H9 (cell line): ENCODE measurements at regions not wholly inside any gene's neighbourhood (a gene's known extent, or its start where the extent isn't known, plus 50 kb on each side); places are given as distances from the start of the nearest gene placed in this dataset.

Experiments
- DNase-seq: peaks from one replicate; pipeline ENCODE4 v3.0.0-alpha.2; 2017
- H2AFZ ChIP-seq: one replicate; pipeline ENCODE4 v1.6.1; 2013; ENCODE audit warnings: mild to moderate bottlenecking, low read length, control low read depth, moderate library complexity
- H2AK5ac ChIP-seq: 2 replicates; pipeline ENCODE4 v1.6.1; 2013; ENCODE audit warnings: low read length, control low read depth, mixed read lengths; ENCODE audit not compliant: insufficient read length
- H2BK120ac ChIP-seq: one replicate; pipeline ENCODE4 v1.6.1; 2013; ENCODE audit warnings: low read depth, mild to moderate bottlenecking, low read length, control low read depth, inconsistent platforms; ENCODE audit not compliant: poor library complexity, severe bottlenecking
- H2BK12ac ChIP-seq: 2 replicates; pipeline ENCODE4 v1.6.1; 2013; ENCODE audit warnings: low read length, control low read depth, mixed read lengths, low read depth; ENCODE audit not compliant: insufficient read length
- H2BK15ac ChIP-seq: 2 replicates; pipeline ENCODE4 v1.6.1; 2013; ENCODE audit warnings: low read depth, low read length, control low read depth
- H2BK20ac ChIP-seq: one replicate; pipeline ENCODE4 v1.6.1; 2013; ENCODE audit warnings: low read depth, mild to moderate bottlenecking, low read length, control low read depth, inconsistent platforms; ENCODE audit not compliant: poor library complexity, severe bottlenecking
- H2BK5ac ChIP-seq: 2 replicates; pipeline ENCODE4 v1.6.1; 2013; ENCODE audit warnings: low read length, control low read depth, mixed read lengths; ENCODE audit not compliant: insufficient read length
- H3K14ac ChIP-seq: 2 replicates; pipeline ENCODE4 v1.6.1; 2013; ENCODE audit warnings: low read length, control low read depth; ENCODE audit not compliant: insufficient read depth
- H3K18ac ChIP-seq: 2 replicates; pipeline ENCODE4 v1.6.1; 2013; ENCODE audit warnings: low read depth, mild to moderate bottlenecking, mixed read lengths, low read length, control low read depth; ENCODE audit not compliant: insufficient read length
- H3K23ac ChIP-seq: 2 replicates; pipeline ENCODE4 v1.6.1; 2013; ENCODE audit warnings: low read length, control low read depth, mixed read lengths, low read depth; ENCODE audit not compliant: insufficient read length
- H3K23me2 ChIP-seq: 2 replicates; pipeline ENCODE4 v1.6.1; 2013; ENCODE audit warnings: low read depth, mild to moderate bottlenecking, mixed read lengths, low read length, control low read depth; ENCODE audit not compliant: insufficient read length, poor library complexity, severe bottlenecking
- H3K27ac ChIP-seq: 2 replicates; pipeline ENCODE4 v1.5.1; 2013; ENCODE audit warnings: low read length, control low read depth, mixed read lengths, low read depth; ENCODE audit not compliant: insufficient read length
- H3K27me3 ChIP-seq: 2 replicates; pipeline ENCODE4 v1.6.1; 2013; ENCODE audit warnings: low read length, control low read depth, inconsistent platforms; ENCODE audit not compliant: insufficient read depth
- H3K4ac ChIP-seq: 2 replicates; pipeline ENCODE4 v1.6.1; 2013; ENCODE audit warnings: low read depth, mild to moderate bottlenecking, control low read depth, inconsistent platforms, low read length, moderate library complexity
- H3K4me1 ChIP-seq: 2 replicates; pipeline ENCODE4 v1.6.1; 2013; ENCODE audit warnings: low read length, control low read depth, inconsistent platforms; ENCODE audit not compliant: insufficient read depth
- H3K4me2 ChIP-seq: 2 replicates; pipeline ENCODE4 v1.6.1; 2013; ENCODE audit warnings: low read length, control low read depth, mixed read lengths; ENCODE audit not compliant: insufficient read length, insufficient read depth
- H3K56ac ChIP-seq: 2 replicates; pipeline ENCODE4 v1.6.1; 2013; ENCODE audit warnings: low read depth, mild to moderate bottlenecking, mixed read lengths, low read length, control low read depth; ENCODE audit not compliant: insufficient read length
- H3K79me1 ChIP-seq: 2 replicates; pipeline ENCODE4 v1.6.1; 2013; ENCODE audit warnings: low read depth, mild to moderate bottlenecking, moderate library complexity, low read length, control low read depth, inconsistent platforms; ENCODE audit not compliant: insufficient read depth, poor library complexity, severe bottlenecking
- H3K79me2 ChIP-seq: 2 replicates; pipeline ENCODE4 v1.6.1; 2013; ENCODE audit warnings: low read length, control low read depth, inconsistent platforms; ENCODE audit not compliant: insufficient read depth
- H3K9ac ChIP-seq: 2 replicates; pipeline ENCODE4 v1.6.1; 2013; ENCODE audit warnings: low read length, control low read depth, mixed read lengths; ENCODE audit not compliant: insufficient read length; ENCODE audit errors: extremely low read depth
- H3K9me3 ChIP-seq: one replicate; pipeline ENCODE4 v1.6.1; 2013; ENCODE audit warnings: low read depth, low read length, inconsistent platforms; ENCODE audit not compliant: control insufficient read depth
- H3T11ph ChIP-seq: one replicate; pipeline ENCODE4 v1.6.1; 2013; ENCODE audit warnings: mild to moderate bottlenecking, low read length, control low read depth, inconsistent platforms
- H4K20me1 ChIP-seq: one replicate; pipeline ENCODE4 v1.6.1; 2013; ENCODE audit not compliant: control insufficient read depth, insufficient read length, insufficient read depth
- H4K5ac ChIP-seq: 2 replicates; pipeline ENCODE4 v1.6.1; 2013; ENCODE audit warnings: low read depth, mild to moderate bottlenecking, mixed read lengths, low read length, control low read depth; ENCODE audit not compliant: insufficient read length
- H4K8ac ChIP-seq: replicated peaks from 2 replicates; pipeline ENCODE4 v1.6.1; 2013; ENCODE audit warnings: low read length, control low read depth, mixed read lengths, low read depth; ENCODE audit not compliant: insufficient read length
- H4K91ac ChIP-seq: 2 replicates; pipeline ENCODE4 v1.6.1; 2013; ENCODE audit warnings: low read depth, mild to moderate bottlenecking, moderate library complexity, mixed read lengths, low read length, control low read depth; ENCODE audit not compliant: insufficient read length
- H3K27ac Mint-ChIP-seq, 3 experiments: 2 replicates in 2 of 3; 3 replicates in 1 of 3; pipeline ENCODE4 v1.8.0; 2020 to 2021; ENCODE audit warnings: mixed read lengths in 3 of 3, mild to moderate bottlenecking in 1 of 3, moderate library complexity in 1 of 3
- H3K27me3 Mint-ChIP-seq: 2 replicates; pipeline ENCODE4 v1.8.0; 2021; ENCODE audit warnings: low read depth, mild to moderate bottlenecking, moderate library complexity, mixed read lengths
- H3K36me3 Mint-ChIP-seq, 3 experiments: 2 replicates in 2 of 3; 3 replicates in 1 of 3; pipeline ENCODE4 v1.8.0; 2020 to 2021; ENCODE audit warnings: low read depth in 3 of 3, mixed read lengths in 3 of 3; ENCODE audit not compliant: insufficient read depth in 1 of 3
- H3K4me1 Mint-ChIP-seq, 2 experiments: 2 replicates each; pipeline ENCODE4 v1.8.0; 2020; ENCODE audit warnings: mixed read lengths in 2 of 2
- H3K4me3 Mint-ChIP-seq, 2 experiments: 2 replicates in 1 of 2; 3 replicates in 1 of 2; pipeline ENCODE4 v1.8.0; 2020 to 2021; ENCODE audit warnings: mild to moderate bottlenecking in 2 of 2, mixed read lengths in 2 of 2, moderate library complexity in 1 of 2
- H3K9me3 Mint-ChIP-seq, 2 experiments: 2 replicates in 1 of 2; 3 replicates in 1 of 2; pipeline ENCODE4 v1.8.0; 2020; ENCODE audit warnings: mild to moderate bottlenecking in 2 of 2, mixed read lengths in 2 of 2, moderate library complexity in 1 of 2
- CTCF ChIP-seq: fragments of 200-600 bp; sonication (generic); conservative IDR thresholded peaks from 3 replicates; pipeline ENCODE4 v1.8.0; 2021; ENCODE audit warnings: antibody characterized with exemption, mild to moderate bottlenecking

DNA sequence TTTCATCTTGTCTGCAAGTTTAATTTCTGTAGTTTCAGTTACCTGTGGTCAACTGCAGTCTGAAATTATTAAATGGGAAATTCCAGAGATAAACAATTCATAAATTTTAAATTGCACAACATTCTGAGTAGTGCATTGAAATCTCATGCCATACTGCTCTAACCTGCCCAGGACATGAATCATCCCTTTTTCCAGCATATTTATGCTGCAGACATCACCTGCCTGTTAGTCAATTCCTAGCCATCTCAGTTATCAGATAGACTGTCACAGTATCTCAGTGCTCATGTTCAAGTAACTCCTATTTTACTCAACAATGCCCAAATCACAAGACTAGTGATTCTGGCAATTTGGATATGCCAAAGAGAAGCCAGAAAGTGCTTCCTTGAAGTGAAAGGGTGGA, 223.0 kb upstream of the GRIA1 start:
- Mint-ChIP-seq H3K36me3 (no peaks in the 10 kb centered on the region), H3K4me3 (no peak overlapping the region), H3K4me1 (peaks cover 3 to 4% of the 10 kb centered on the region in 2 experiments; a peak in 2 of 4 replicates), H3K27ac (no peak overlapping the region), H3K27me3 (no peaks in the 10 kb centered on the region), H3K9me3 (no peaks in the 10 kb centered on the region)
- Histone ChIP-seq H4K5ac (no peak overlapping the region), H3K23me2 (no peaks in the 10 kb centered on the region), H3K27ac (no peak overlapping the region), H3K14ac (no peak overlapping the region), H2BK120ac (no peak overlapping the region), H2BK15ac (no peak overlapping the region), H2BK5ac (no peak overlapping the region), H3K56ac (no peak overlapping the region), H3K4me1 (no peaks in the 10 kb centered on the region), H3K18ac (no peak overlapping the region), H3K4ac (no peak overlapping the region), H3K4me2 (no peak overlapping the region), H3T11ph (no peak overlapping the region), H2AFZ (no peak overlapping the region), H4K8ac (no peak overlapping the region), H3K9ac (no peak overlapping the region), H4K20me1 (no peaks in the 10 kb centered on the region), H2AK5ac (no peak overlapping the region), H4K91ac (no peak overlapping the region), H3K23ac (no peak overlapping the region), H3K79me2 (no peaks in the 10 kb centered on the region), H2BK20ac (no peak overlapping the region), H3K27me3 (no peaks in the 10 kb centered on the region), H3K9me3 (no peaks in the 10 kb centered on the region), H2BK12ac (no peak overlapping the region), H3K79me1 (no peaks in the 10 kb centered on the region)
- no peak for TF ChIP-seq CTCF
- no peak for DNase-seq
